GM18519 (cell line): ENCODE measurements at regions not wholly inside any gene's neighbourhood (a gene's known extent, or its start where the extent isn't known, plus 50 kb on each side); places are given as distances from the start of the nearest gene placed in this dataset.

ENCODE experiments used
- ATAC-seq: cut with Tn5 transposase; IDR thresholded peaks from one replicate; pipeline ENCODE4 v1.9.1; 2021; ENCODE audit warnings: mild to moderate bottlenecking, moderate library complexity; ENCODE audit not compliant: unreplicated experiment, low FRiP score

- ATAC-seq: no peak
Measured at GRCh38 chr1:5231541-5232315, 577.3 kb downstream of the AJAP1 start.

GRCh38 chr1:5227114-5227513 is 572.7 kb downstream of the AJAP1 start:
- ATAC-seq: no peak

GRCh38 chr1:5225707-5226704 is 571.6 kb downstream of the AJAP1 start:
- ATAC-seq: no peak

- no peak for ATAC-seq
Measured at GRCh38 chr1:5223206-5223605, 568.8 kb downstream of the AJAP1 start.

GRCh38 chr1:5222626-5223025 is 568.2 kb downstream of the AJAP1 start:
- ATAC-seq: no peak

GRCh38 chr1:5221451-5221850 is 567.0 kb downstream of the AJAP1 start:
- ATAC-seq: no peak

GRCh38 chr1:5220821-5221220 is 566.4 kb downstream of the AJAP1 start:
- no peak for ATAC-seq

- no peak for ATAC-seq
Measured at GRCh38 chr1:5220421-5220820, 566.0 kb downstream of the AJAP1 start.

GRCh38 chr1:5200006-5200405 is 545.6 kb downstream of the AJAP1 start:
- ATAC-seq: no peak

GRCh38 chr1:5198328-5198727 is 543.9 kb downstream of the AJAP1 start:
- no peak for ATAC-seq

GRCh38 chr1:5191470-5191869 is 537.1 kb downstream of the AJAP1 start:
- no peak for ATAC-seq

- ATAC-seq: no peak
Measured at GRCh38 chr1:5189384-5189783, 535.0 kb downstream of the AJAP1 start.

- no peak for ATAC-seq
Measured at GRCh38 chr1:5165762-5166161, 511.4 kb downstream of the AJAP1 start.

GRCh38 chr1:5164158-5164557 is 509.7 kb downstream of the AJAP1 start:
- no peak for ATAC-seq

- no peak for ATAC-seq
Measured at GRCh38 chr1:5161372-5161771, 507.0 kb downstream of the AJAP1 start.

- ATAC-seq: no peak
Measured at GRCh38 chr1:5157175-5157574, 502.8 kb downstream of the AJAP1 start.

GRCh38 chr1:5156416-5157120 is 502.2 kb downstream of the AJAP1 start:
- no peak for ATAC-seq

- ATAC-seq: no peak
Measured at GRCh38 chr1:5151511-5151910, 497.1 kb downstream of the AJAP1 start.

GRCh38 chr1:5150191-5150590 is 495.8 kb downstream of the AJAP1 start:
- ATAC-seq: no peak

GRCh38 chr1:5147806-5148205 is 493.4 kb downstream of the AJAP1 start:
- no peak for ATAC-seq

GRCh38 chr1:5142389-5142788 is 488.0 kb downstream of the AJAP1 start:
- no peak for ATAC-seq
